CD4-positive, alpha-beta T cell treated with Interleukin-17A for 4 hours (primary cell): ENCODE measurements at regions not wholly inside any gene's neighbourhood (a gene's known extent, or its start where the extent isn't known, plus 50 kb on each side); places are given as distances from the start of the nearest gene placed in this dataset.

Experiments
- DNase-seq: peaks from one replicate; pipeline ENCODE4 v3.0.0-alpha.2; 2020; ENCODE audit warnings: mixed read lengths

GRCh38 chr2:158006961-158007719 lies 94.5 kb upstream of the UPP2 start:
- peak; percentile 14 for DNase-seq

GRCh38 chr2:158004126-158004764 lies 97.4 kb upstream of the UPP2 start:
- no peak for DNase-seq

GRCh38 chr2:158002079-158002478 lies 99.6 kb upstream of the UPP2 start:
- no peak for DNase-seq

- DNase-seq = no peak
Observed at GRCh38 chr2:157996799-157997198, 104.9 kb upstream of the UPP2 start.

- no peak for DNase-seq
Observed at GRCh38 chr2:157995117-157995516, 106.6 kb upstream of the UPP2 start.

- DNase-seq = no peak
Observed at GRCh38 chr2:157991932-157992331, 109.7 kb upstream of the UPP2 start.

- DNase-seq = no peak
Observed at GRCh38 chr2:157990173-157990572, 111.5 kb upstream of the UPP2 start.

GRCh38 chr2:157989227-157989626 lies 112.4 kb upstream of the UPP2 start:
- no peak for DNase-seq

GRCh38 chr2:157986761-157987160 lies 110.6 kb upstream of the ACVR1 start:
- DNase-seq = no peak

- no peak for DNase-seq
Observed at GRCh38 chr2:157984866-157985265, 108.7 kb upstream of the ACVR1 start.

GRCh38 chr2:157980020-157980419 lies 103.9 kb upstream of the ACVR1 start:
- DNase-seq = no peak

GRCh38 chr2:157971702-157972101 lies 95.6 kb upstream of the ACVR1 start:
- DNase-seq = no peak

- DNase-seq = no peak
Observed at GRCh38 chr2:157967856-157968255, 91.7 kb upstream of the ACVR1 start.

- no peak for DNase-seq
Observed at GRCh38 chr2:157959249-157959648, 83.1 kb upstream of the ACVR1 start.

- DNase-seq = no peak
Observed at GRCh38 chr2:157957596-157957995, 81.5 kb upstream of the ACVR1 start.

- no peak for DNase-seq
Observed at GRCh38 chr2:157952558-157952957, 76.4 kb upstream of the ACVR1 start.

GRCh38 chr2:157948856-157949255 lies 72.7 kb upstream of the ACVR1 start:
- no peak for DNase-seq

- no peak for DNase-seq
Observed at GRCh38 chr2:157946919-157947557, 70.9 kb upstream of the ACVR1 start.

GRCh38 chr2:157940024-157940423 lies 63.9 kb upstream of the ACVR1 start:
- DNase-seq = no peak

GRCh38 chr2:157938556-157938955 lies 62.4 kb upstream of the ACVR1 start:
- DNase-seq = no peak

GRCh38 chr2:157936406-157936805 lies 60.3 kb upstream of the ACVR1 start:
- no peak for DNase-seq

- no peak for DNase-seq
Observed at GRCh38 chr2:157935378-157935906, 59.3 kb upstream of the ACVR1 start.

GRCh38 chr2:157934684-157935377 lies 58.7 kb upstream of the ACVR1 start:
- DNase-seq = no peak
